IPS-20b (cell line): ENCODE measurements at regions not wholly inside any gene's neighbourhood (a gene's known extent, or its start where the extent isn't known, plus 50 kb on each side); places are given as distances from the start of the nearest gene placed in this dataset.

Experiments used
- H3K27ac ChIP-seq: one replicate; pipeline ENCODE4 v1.5.1; 2013; ENCODE audit warnings: low read length
- H3K27me3 ChIP-seq: 2 replicates; pipeline ENCODE4 v1.6.1; 2013; ENCODE audit warnings: mild to moderate bottlenecking, low read length, inconsistent platforms; ENCODE audit not compliant: insufficient read depth
- H3K36me3 ChIP-seq: 2 replicates; pipeline ENCODE4 v1.6.1; 2013; ENCODE audit warnings: low read depth, mild to moderate bottlenecking, inconsistent platforms, low read length, moderate library complexity; ENCODE audit not compliant: insufficient read depth
- H3K4me1 ChIP-seq: 2 replicates; pipeline ENCODE4 v1.6.1; 2013; ENCODE audit warnings: mild to moderate bottlenecking, control low read depth, inconsistent platforms, low read length, moderate library complexity; ENCODE audit not compliant: insufficient read depth
- H3K4me3 ChIP-seq: 2 replicates; pipeline ENCODE4 v1.5.1; 2013; ENCODE audit warnings: mild to moderate bottlenecking, low read length, inconsistent platforms
- H3K9ac ChIP-seq: 2 replicates; pipeline ENCODE4 v1.6.1; 2013; ENCODE audit warnings: low read depth, mild to moderate bottlenecking, inconsistent platforms, low read length, moderate library complexity
- H3K9me3 ChIP-seq: 2 replicates; pipeline ENCODE4 v1.6.1; 2013; ENCODE audit warnings: mild to moderate bottlenecking, low read depth, low read length, inconsistent platforms; ENCODE audit not compliant: insufficient read depth

GRCh38 chr15:67977414-67978089 lies 76.6 kb upstream of the PIAS1 start:
- no peaks in the 10 kb centered on the region for H3K36me3 ChIP-seq
- no peaks in the 10 kb centered on the region for H3K9me3 ChIP-seq
- no peak overlapping the region for H3K9ac ChIP-seq
- no peaks in the 10 kb centered on the region for H3K4me1 ChIP-seq
- H3K4me3 ChIP-seq, result no peak overlapping the region
- H3K27ac ChIP-seq, result no peak overlapping the region
- H3K27me3 ChIP-seq, result no peaks in the 10 kb centered on the region

GRCh38 chr15:67979281-67979680 lies 74.8 kb upstream of the PIAS1 start:
- Histone ChIP-seq H3K4me1 (no peaks in the 10 kb centered on the region), H3K9ac (no peak overlapping the region), H3K36me3 (no peaks in the 10 kb centered on the region), H3K27me3 (no peaks in the 10 kb centered on the region), H3K27ac (no peak overlapping the region), H3K4me3 (no peak overlapping the region), H3K9me3 (no peaks in the 10 kb centered on the region)

- Histone ChIP-seq H3K36me3 (no peaks in the 10 kb centered on the region), H3K4me1 (no peaks in the 10 kb centered on the region), H3K4me3 (no peak overlapping the region), H3K27ac (no peak overlapping the region), H3K27me3 (no peaks in the 10 kb centered on the region), H3K9me3 (no peaks in the 10 kb centered on the region), H3K9ac (no peak overlapping the region)
Observed at GRCh38 chr15:67980171-67980570, 73.9 kb upstream of the PIAS1 start.

GRCh38 chr15:67980773-67981685 lies 73.1 kb upstream of the PIAS1 start:
- Histone ChIP-seq H3K9me3 (no peaks in the 10 kb centered on the region), H3K36me3 (no peaks in the 10 kb centered on the region), H3K27ac (no peak overlapping the region), H3K9ac (no peak overlapping the region), H3K27me3 (no peaks in the 10 kb centered on the region), H3K4me3 (no peak overlapping the region), H3K4me1 (no peaks in the 10 kb centered on the region)

- no peaks in the 10 kb centered on the region for H3K9me3 ChIP-seq
- no peak overlapping the region for H3K27ac ChIP-seq
- H3K4me1 ChIP-seq, result no peaks in the 10 kb centered on the region
- H3K4me3 ChIP-seq, result no peak overlapping the region
- no peaks in the 10 kb centered on the region for H3K27me3 ChIP-seq
- no peaks in the 10 kb centered on the region for H3K36me3 ChIP-seq
- no peak overlapping the region for H3K9ac ChIP-seq
Observed at GRCh38 chr15:67981848-67982247, 72.3 kb upstream of the PIAS1 start.

- Histone ChIP-seq H3K9me3 (no peaks in the 10 kb centered on the region), H3K9ac (no peak overlapping the region), H3K27ac (no peak overlapping the region), H3K4me3 (no peak overlapping the region), H3K27me3 (no peaks in the 10 kb centered on the region), H3K4me1 (no peaks in the 10 kb centered on the region), H3K36me3 (no peaks in the 10 kb centered on the region)
Observed at GRCh38 chr15:67991706-67992105, 62.4 kb upstream of the PIAS1 start.

GRCh38 chr15:67992411-67992810 lies 61.7 kb upstream of the PIAS1 start:
- no peak overlapping the region for H3K4me3 ChIP-seq
- no peaks in the 10 kb centered on the region for H3K27me3 ChIP-seq
- H3K36me3 ChIP-seq, result no peaks in the 10 kb centered on the region
- no peak overlapping the region for H3K27ac ChIP-seq
- no peaks in the 10 kb centered on the region for H3K4me1 ChIP-seq
- H3K9me3 ChIP-seq, result no peaks in the 10 kb centered on the region
- no peak overlapping the region for H3K9ac ChIP-seq

- H3K9ac ChIP-seq, result no peak overlapping the region
- H3K27me3 ChIP-seq, result no peaks in the 10 kb centered on the region
- no peaks in the 10 kb centered on the region for H3K9me3 ChIP-seq
- no peak overlapping the region for H3K27ac ChIP-seq
- H3K36me3 ChIP-seq, result no peaks in the 10 kb centered on the region
- H3K4me1 ChIP-seq, result no peaks in the 10 kb centered on the region
- no peak overlapping the region for H3K4me3 ChIP-seq
Observed at GRCh38 chr15:67992834-67993233, 61.3 kb upstream of the PIAS1 start.

GRCh38 chr15:67997996-67998395 lies 56.1 kb upstream of the PIAS1 start:
- H3K36me3 ChIP-seq, result no peaks in the 10 kb centered on the region

GRCh38 chr15:67998599-67999133 lies 55.4 kb upstream of the PIAS1 start:
- H3K27ac ChIP-seq, result no peak overlapping the region

More at GRCh38 chr15:67997996-67998395, 56.1 kb upstream of the PIAS1 start:
- Histone ChIP-seq H3K27me3 (no peaks in the 10 kb centered on the region), H3K9me3 (no peaks in the 10 kb centered on the region), H3K9ac (no peak overlapping the region), H3K4me1 (no peaks in the 10 kb centered on the region), H3K27ac (no peak overlapping the region), H3K4me3 (no peak overlapping the region)

GRCh38 chr15:67999320-68000100 lies 54.6 kb upstream of the PIAS1 start:
- Histone ChIP-seq H3K27me3 (no peaks in the 10 kb centered on the region), H3K27ac (no peak overlapping the region), H3K4me3 (no peak overlapping the region), H3K4me1 (no peaks in the 10 kb centered on the region), H3K9me3 (no peaks in the 10 kb centered on the region), H3K36me3 (no peaks in the 10 kb centered on the region), H3K9ac (no peak overlapping the region)

More at GRCh38 chr15:67998599-67999133, 55.4 kb upstream of the PIAS1 start:
- no peaks in the 10 kb centered on the region for H3K27me3 ChIP-seq
- no peak overlapping the region for H3K9ac ChIP-seq
- H3K4me3 ChIP-seq, result no peak overlapping the region
- no peaks in the 10 kb centered on the region for H3K4me1 ChIP-seq
- no peaks in the 10 kb centered on the region for H3K9me3 ChIP-seq
- no peaks in the 10 kb centered on the region for H3K36me3 ChIP-seq
